OCI-LY7 (cell line): ENCODE measurements at regions not wholly inside any gene's neighbourhood (a gene's known extent, or its start where the extent isn't known, plus 50 kb on each side); places are given as distances from the start of the nearest gene placed in this dataset.

Source experiments
- CTCF ChIP-seq: fragments of 200-600 bp; sonication (generic); conservative IDR thresholded peaks from 2 replicates; pipeline ENCODE4 v1.5.1; 2014; ENCODE audit warnings: mild to moderate bottlenecking, antibody characterized with exemption, low read length, moderate library complexity, mixed read lengths
- EZH2phosphoT487 ChIP-seq: fragments of 200-600 bp; sonication (generic); IDR thresholded peaks from 2 replicates; pipeline ENCODE4 v1.6.1; 2018; ENCODE audit warnings: low read depth, borderline replicate concordance, mild to moderate bottlenecking, mixed run types, antibody characterized with exemption, low read length, moderate library complexity, mixed read lengths

GRCh38 chr3:147619921-147620560 is 210.9 kb downstream of the ZIC1 start:
- TF ChIP-seq CTCF (no peak), EZH2phosphoT487 (no peak)
